Astrocyte of the spinal cord (primary cell): ENCODE measurements at regions not wholly inside any gene's neighbourhood (a gene's known extent, or its start where the extent isn't known, plus 50 kb on each side); places are given as distances from the start of the nearest gene placed in this dataset.

Source experiments
- DNase-seq: peaks from one replicate; pipeline ENCODE4 v3.0.0; 2011; ENCODE audit warnings: low read depth, low spot score
- H3K4me3 ChIP-seq: 2 replicates; pipeline ENCODE4 v1.5.1; 2011; ENCODE audit warnings: low read depth, mild to moderate bottlenecking, low read length, moderate library complexity
- CTCF ChIP-seq: IDR thresholded peaks from 2 replicates; pipeline ENCODE4 v1.5.1; 2012; ENCODE audit warnings: low read depth, mild to moderate bottlenecking, low read length, inconsistent platforms
- in situ Hi-C: cut with HindIII; loops from 2 replicates; pipeline ENCODE4 v1.10.0; 2017; ENCODE audit warnings: low sequenced_read_pairs

GRCh38 chr1:58997637-58998036 lies 213.8 kb upstream of the JUN start:
- TF ChIP-seq CTCF, result no peak
- peak; percentile 34 for DNase-seq
- in situ Hi-C loops, result no loop called here
- H3K4me3 ChIP-seq, result no peak overlapping the region

- in situ Hi-C loops, result no loop called here
- DNase-seq, result no peak
- no peak for TF ChIP-seq CTCF
- H3K4me3 ChIP-seq, result no peak overlapping the region
Observed at GRCh38 chr1:58999676-59000075, 215.8 kb upstream of the JUN start.

- DNase-seq, result no peak
- in situ Hi-C loops, result no loop called here
- H3K4me3 ChIP-seq, result no peak overlapping the region
- TF ChIP-seq CTCF, result no peak
Observed at GRCh38 chr1:59004755-59005154, 220.9 kb upstream of the JUN start.

- H3K4me3 ChIP-seq, result no peak overlapping the region
- DNase-seq, result no peak
- TF ChIP-seq CTCF, result no peak
- in situ Hi-C loops, result no loop called here
Observed at GRCh38 chr1:59005491-59006288, 221.8 kb upstream of the JUN start.

GRCh38 chr1:59006289-59006658 lies 222.4 kb upstream of the JUN start:
- DNase-seq, result no peak
- TF ChIP-seq CTCF, result no peak
- H3K4me3 ChIP-seq, result no peak overlapping the region
- in situ Hi-C loops, result no loop called here

- no peak for TF ChIP-seq CTCF
- H3K4me3 ChIP-seq, result no peak overlapping the region
- in situ Hi-C loops, result no loop called here
- no peak for DNase-seq
Observed at GRCh38 chr1:59006932-59007331, 223.1 kb upstream of the JUN start.
